A673 (cell line): ENCODE measurements at regions not wholly inside any gene's neighbourhood (a gene's known extent, or its start where the extent isn't known, plus 50 kb on each side); places are given as distances from the start of the nearest gene placed in this dataset.

ENCODE experiments used
- BruUV-seq: library from RNA; stranded (reverse); fragments of 400-500 nt; replicated peaks from 2 replicates; lab custom pipeline; 2021; lab: Mats Ljungman, UMichigan
- CTCF ChIA-PET: fragments of 300-600 bp; sonication (Branson Sonifier 250); formaldehyde crosslinking; loops from one replicate; lab custom pipeline; 2022; ENCODE audit warnings: antibody characterized with exemption; lab: Charles Lee
- POLR2A ChIA-PET: fragments of 300-600 bp; sonication (Branson Sonifier 250); formaldehyde crosslinking; loops from one replicate; lab custom pipeline; 2022; ENCODE audit warnings: antibody characterized with exemption; ENCODE audit not compliant: low non-redundant PET; lab: Charles Lee
- DNase-seq: peaks from one replicate; pipeline ENCODE4 v3.0.0-alpha.2; 2015; ENCODE audit warnings: low spot score
- H3K27ac ChIP-seq: fragments of 200-600 bp; sonication (generic); 2 replicates; pipeline ENCODE4 v1.5.1; 2016; ENCODE audit warnings: mixed run types, low read depth, mild to moderate bottlenecking, mixed read lengths, antibody characterized with exemption, low read length; ENCODE audit not compliant: poor library complexity, severe bottlenecking
- H3K27me3 ChIP-seq: fragments of 200-600 bp; sonication (generic); replicated peaks from 2 replicates; pipeline ENCODE4 v1.6.1; 2017; ENCODE audit warnings: mixed run types, low read depth, mild to moderate bottlenecking, mixed read lengths, antibody characterized with exemption, low read length; ENCODE audit not compliant: insufficient read depth, poor library complexity
- H3K36me3 ChIP-seq: fragments of 200-600 bp; sonication (generic); 2 replicates; pipeline ENCODE4 v1.6.1; 2016; ENCODE audit warnings: mixed run types, mild to moderate bottlenecking, mixed read lengths, antibody characterized with exemption, low read length; ENCODE audit not compliant: insufficient read depth, poor library complexity, severe bottlenecking
- H3K4me1 ChIP-seq: fragments of 200-600 bp; sonication (generic); 2 replicates; pipeline ENCODE4 v1.6.1; 2017; ENCODE audit warnings: mixed run types, mild to moderate bottlenecking, mixed read lengths, antibody characterized with exemption, low read length; ENCODE audit not compliant: insufficient read depth, poor library complexity, severe bottlenecking
- H3K4me3 ChIP-seq: fragments of 200-600 bp; sonication (generic); 2 replicates; pipeline ENCODE4 v1.5.1; 2016; ENCODE audit warnings: low read depth, mixed run types, mild to moderate bottlenecking, mixed read lengths, low read length; ENCODE audit not compliant: poor library complexity, severe bottlenecking
- H3K9me3 ChIP-seq: fragments of 200-600 bp; sonication (generic); 2 replicates; pipeline ENCODE4 v1.6.1; 2016; ENCODE audit warnings: mixed run types, low read depth, mild to moderate bottlenecking, mixed read lengths, antibody characterized with exemption, low read length; ENCODE audit not compliant: poor library complexity, severe bottlenecking
- EZH2 ChIP-seq: fragments of 200-600 bp; sonication (generic); IDR thresholded peaks from 2 replicates; pipeline ENCODE4 v1.6.1; 2017; ENCODE audit warnings: borderline replicate concordance, low read depth, mild to moderate bottlenecking, mixed read lengths, antibody characterized with exemption, low read length; ENCODE audit not compliant: poor library complexity, severe bottlenecking
- intact Hi-C: fragments of 100-400 bp; cut with micrococcal nuclease; formaldehyde crosslinking; loops from one replicate; pipeline ENCODE4 v1.10.0; 2022; ENCODE audit not compliant: unreplicated experiment
- TF ChIP-seq, protein P1 (sequence below): fragments of 300-800, 200-600 bp; sonication (generic); conservative IDR thresholded peaks from 2 replicates; pipeline ENCODE4 v1.5.1; 2017; ENCODE audit warnings: low read depth, mild to moderate bottlenecking, antibody characterized with exemption, low read length, moderate library complexity, mixed read lengths

DNA sequence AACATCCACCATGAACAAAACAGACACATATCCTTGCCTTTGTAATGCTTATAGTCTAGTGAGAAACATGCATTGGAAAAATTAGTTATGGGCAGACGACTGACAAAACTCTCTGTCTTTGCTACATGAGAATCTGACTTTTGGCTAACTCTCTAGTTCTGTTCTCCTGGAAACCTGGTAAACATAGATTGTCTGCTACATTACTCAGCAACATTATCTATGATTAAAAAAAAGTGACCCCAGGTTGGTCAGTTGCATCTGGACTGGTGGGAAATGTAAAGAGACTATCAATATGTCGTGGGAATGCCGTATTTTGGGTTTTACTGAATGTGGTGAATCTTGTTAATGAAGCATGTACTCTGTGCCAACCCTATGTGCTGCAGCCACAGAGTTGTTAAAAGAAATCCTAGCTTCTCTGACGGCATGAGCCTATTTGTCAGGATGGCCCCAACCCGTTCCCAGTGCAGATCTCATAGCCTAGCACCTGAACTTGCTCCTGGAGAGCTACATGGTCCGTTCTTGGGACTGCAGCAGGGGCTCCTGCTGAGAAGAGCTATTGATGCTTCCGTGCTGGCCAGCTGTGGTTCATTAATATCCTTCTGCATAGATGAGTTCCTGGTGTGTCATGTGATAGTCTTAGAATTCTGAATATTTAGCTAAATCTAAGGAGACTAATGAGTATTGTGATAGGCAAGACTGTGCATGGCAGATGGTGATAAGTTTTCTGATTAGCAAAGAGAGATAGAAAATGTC, 311.7 kb upstream of the ZNF717 start:
- H3K4me3 ChIP-seq, result no peak overlapping the region
- H3K9me3 ChIP-seq, result no peaks in the 10 kb centered on the region
- ChIA-PET POLR2A (no interaction called here), CTCF (no interaction called here)
- H3K4me1 ChIP-seq, result no peaks in the 10 kb centered on the region
- BruUV-seq, result no TSS peak
- H3K27ac ChIP-seq, result no peak overlapping the region
- DNase-seq, result peak; percentile 0
- no peaks in the 10 kb centered on the region for H3K36me3 ChIP-seq
- no peaks in the 10 kb centered on the region for H3K27me3 ChIP-seq
- intact Hi-C loops, result no loop called here
- TF ChIP-seq, protein P1, sequence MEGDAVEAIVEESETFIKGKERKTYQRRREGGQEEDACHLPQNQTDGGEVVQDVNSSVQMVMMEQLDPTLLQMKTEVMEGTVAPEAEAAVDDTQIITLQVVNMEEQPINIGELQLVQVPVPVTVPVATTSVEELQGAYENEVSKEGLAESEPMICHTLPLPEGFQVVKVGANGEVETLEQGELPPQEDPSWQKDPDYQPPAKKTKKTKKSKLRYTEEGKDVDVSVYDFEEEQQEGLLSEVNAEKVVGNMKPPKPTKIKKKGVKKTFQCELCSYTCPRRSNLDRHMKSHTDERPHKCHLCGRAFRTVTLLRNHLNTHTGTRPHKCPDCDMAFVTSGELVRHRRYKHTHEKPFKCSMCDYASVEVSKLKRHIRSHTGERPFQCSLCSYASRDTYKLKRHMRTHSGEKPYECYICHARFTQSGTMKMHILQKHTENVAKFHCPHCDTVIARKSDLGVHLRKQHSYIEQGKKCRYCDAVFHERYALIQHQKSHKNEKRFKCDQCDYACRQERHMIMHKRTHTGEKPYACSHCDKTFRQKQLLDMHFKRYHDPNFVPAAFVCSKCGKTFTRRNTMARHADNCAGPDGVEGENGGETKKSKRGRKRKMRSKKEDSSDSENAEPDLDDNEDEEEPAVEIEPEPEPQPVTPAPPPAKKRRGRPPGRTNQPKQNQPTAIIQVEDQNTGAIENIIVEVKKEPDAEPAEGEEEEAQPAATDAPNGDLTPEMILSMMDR, result no peak
- TF ChIP-seq EZH2, result no peak

DNA sequence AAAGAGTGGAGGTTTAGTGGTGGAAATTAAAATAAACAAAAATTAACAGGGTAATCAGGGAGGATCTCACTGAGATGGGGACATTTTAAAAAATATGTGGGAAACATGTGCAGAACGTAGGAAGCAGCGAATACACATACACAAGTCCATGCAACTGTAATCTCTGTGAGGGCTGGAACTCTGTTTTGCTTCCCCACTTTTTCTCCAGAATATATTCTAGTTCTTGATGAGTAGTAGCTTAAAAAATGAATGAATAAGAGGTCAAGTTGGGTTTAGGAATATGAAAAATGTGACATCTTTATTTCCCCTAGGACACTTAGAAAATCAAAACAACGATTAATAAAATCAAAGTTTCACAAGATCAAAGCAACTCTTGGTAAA, 312.2 kb upstream of the ZNF717 start:
- H3K9me3 ChIP-seq, result no peaks in the 10 kb centered on the region
- DNase-seq, result no peak
- ChIA-PET POLR2A (no interaction called here), CTCF (no interaction called here)
- H3K4me3 ChIP-seq, result no peak overlapping the region
- no peaks in the 10 kb centered on the region for H3K36me3 ChIP-seq
- intact Hi-C loops, result no loop called here
- no peak for TF ChIP-seq EZH2
- TF ChIP-seq, protein P1, result no peak
- no TSS peak for BruUV-seq
- no peaks in the 10 kb centered on the region for H3K4me1 ChIP-seq
- no peak overlapping the region for H3K27ac ChIP-seq
- no peaks in the 10 kb centered on the region for H3K27me3 ChIP-seq

DNA sequence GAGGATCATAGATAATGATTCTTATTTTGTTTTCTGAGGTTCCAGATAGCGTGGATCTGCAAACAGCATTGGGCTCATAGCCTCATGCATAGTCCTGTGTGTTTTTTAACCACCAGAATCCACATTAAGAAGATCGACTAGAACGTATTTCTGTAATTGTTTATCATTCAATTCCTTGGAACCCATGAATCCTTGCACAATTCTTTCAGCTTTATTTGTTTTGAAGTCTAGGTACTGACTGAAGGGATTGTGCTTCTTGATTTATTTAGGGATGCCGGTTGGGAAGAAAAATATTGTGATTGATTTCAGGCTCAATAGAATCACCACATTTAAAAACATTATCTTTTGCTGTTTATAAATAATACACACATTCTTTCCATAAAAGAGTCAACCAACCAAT, 314.6 kb upstream of the ZNF717 start:
- Histone ChIP-seq H3K36me3 (no peaks in the 10 kb centered on the region), H3K4me3 (no peak overlapping the region), H3K4me1 (no peaks in the 10 kb centered on the region), H3K9me3 (no peaks in the 10 kb centered on the region), H3K27ac (no peak overlapping the region), H3K27me3 (no peaks in the 10 kb centered on the region)
- no peak for DNase-seq
- POLR2A ChIA-PET, result no interaction called here
- TF ChIP-seq EZH2, result no peak
- TF ChIP-seq, protein P1, result no peak
- CTCF ChIA-PET, result no interaction called here
- intact Hi-C loops, result no loop called here
- BruUV-seq, result no TSS peak
